ENCODE measurements at regions not wholly inside any gene's neighbourhood (a gene's known extent, or its start where the extent isn't known, plus 50 kb on each side); places are given as distances from the start of the nearest gene placed in this dataset.

GRCh38 chr16:64493709-64494108 is 628.2 kb downstream of the CDH11 start:
- Histone ChIP-seq H3K4me3 (no peak overlapping the region), H3K27ac (no peak overlapping the region), H3K27me3 (no peaks in the 10 kb centered on the region), H3K4me1 (no peaks in the 10 kb centered on the region), H3K9me3 (no peaks in the 10 kb centered on the region), H3K36me3 (no peaks in the 10 kb centered on the region), H3K9ac (ENCODE audit: low read depth in 2 of 2, low read length in 2 of 2) (no peak overlapping the region)
- intact Hi-C loops (cut with DNase I), result no loop called here
- TF ChIP-seq CTCF (IDR thresholded peaks at IDR 0.05), result no peak
- DNase-seq, result no peak

GRCh38 chr16:64489449-64489848 is 632.4 kb downstream of the CDH11 start:
- intact Hi-C loops (cut with DNase I), result no loop called here
- Histone ChIP-seq H3K9me3 (no peaks in the 10 kb centered on the region), H3K27me3 (no peaks in the 10 kb centered on the region), H3K4me3 (no peak overlapping the region), H3K36me3 (no peaks in the 10 kb centered on the region), H3K9ac (ENCODE audit: low read depth in 2 of 2, low read length in 2 of 2) (no peak overlapping the region), H3K4me1 (no peaks in the 10 kb centered on the region), H3K27ac (no peak overlapping the region)
- TF ChIP-seq CTCF (IDR thresholded peaks at IDR 0.05), result no peak
- no peak for DNase-seq

- H3K27me3 ChIP-seq, result no peaks in the 10 kb centered on the region
- no peak for TF ChIP-seq CTCF (IDR thresholded peaks at IDR 0.05)
- no peak overlapping the region for H3K9ac ChIP-seq (ENCODE audit: low read depth in 2 of 2, low read length in 2 of 2)
- no peak overlapping the region for H3K4me3 ChIP-seq
- DNase-seq, result no peak
- H3K9me3 ChIP-seq, result no peaks in the 10 kb centered on the region
- no peak overlapping the region for H3K27ac ChIP-seq
- no peaks in the 10 kb centered on the region for H3K4me1 ChIP-seq
- intact Hi-C loops (cut with DNase I), result no loop called here
- H3K36me3 ChIP-seq, result no peaks in the 10 kb centered on the region
These were observed 635.3 kb downstream of the CDH11 start for GRCh38 chr16:64486561-64486960.

- no peak overlapping the region for H3K9ac ChIP-seq (ENCODE audit: low read depth in 2 of 2, low read length in 2 of 2)
- no peak overlapping the region for H3K4me3 ChIP-seq
- intact Hi-C loops (cut with DNase I), result no loop called here
- no peak for TF ChIP-seq CTCF (IDR thresholded peaks at IDR 0.05)
- H3K36me3 ChIP-seq, result no peaks in the 10 kb centered on the region
- DNase-seq, result no peak
- H3K27ac ChIP-seq, result no peak overlapping the region
- no peaks in the 10 kb centered on the region for H3K4me1 ChIP-seq
- H3K9me3 ChIP-seq, result no peaks in the 10 kb centered on the region
- H3K27me3 ChIP-seq, result no peaks in the 10 kb centered on the region
These were observed 640.4 kb downstream of the CDH11 start for GRCh38 chr16:64481497-64481896.

- Histone ChIP-seq H3K27ac (no peak overlapping the region), H3K36me3 (no peaks in the 10 kb centered on the region), H3K9ac (ENCODE audit: low read depth in 2 of 2, low read length in 2 of 2) (no peak overlapping the region), H3K4me1 (no peaks in the 10 kb centered on the region), H3K4me3 (no peak overlapping the region), H3K27me3 (no peaks in the 10 kb centered on the region), H3K9me3 (no peaks in the 10 kb centered on the region)
- intact Hi-C loops (cut with DNase I), result no loop called here
- DNase-seq, result no peak
- TF ChIP-seq CTCF (IDR thresholded peaks at IDR 0.05), result no peak
These were observed 643.5 kb downstream of the CDH11 start for GRCh38 chr16:64478252-64478906.

Data from colonic mucosa (tissue), 4 donors.